A549 (cell line): ENCODE measurements at regions not wholly inside any gene's neighbourhood (a gene's known extent, or its start where the extent isn't known, plus 50 kb on each side); places are given as distances from the start of the nearest gene placed in this dataset.
A peak's percentile ranks its signal among the peaks of the same experiment; 100 is the strongest.

ENCODE experiments used
- ATAC-seq, 2 experiments: fragments of 200-7000 bp in 1 of 2; fragments of >200 bp in 1 of 2; cut with Nextera tagmentation in 1 of 2; cut with Tn5 transposase in 1 of 2; 3 replicates each; pipeline versions ENCODE4 v1.8.0 to v1.9.1; 2018 to 2020; ENCODE audit warnings: mild to moderate bottlenecking in 1 of 2, moderate library complexity in 1 of 2
- CTCF ChIA-PET: fragments of 300-600 bp; sonication (Branson Sonifier 250); formaldehyde crosslinking; extraction: SDS; loops from one replicate; lab custom pipeline; 2021; ENCODE audit warnings: antibody characterized with exemption, inconsistent platforms; lab: Yijun Ruan, JAX
- POLR2A ChIA-PET: fragments of 350-600 bp; formaldehyde crosslinking; extraction: SDS; loops from one replicate; lab custom pipeline; 2021; ENCODE audit warnings: antibody characterized with exemption, inconsistent platforms; lab: Yijun Ruan, JAX
- DNase-seq, 2 experiments: peaks; one replicate each; pipeline versions ENCODE4 v3.0.0 to v3.0.0-alpha.2; 2011 to 2016; ENCODE audit warnings: low read depth in 1 of 2, low spot score in 1 of 2
- FAIRE-seq: peaks from 2 replicates; lab custom pipeline; 2011; peaks lifted over from hg19 to GRCh38; lab: Jason Lieb, UNC
- H3K27ac ChIP-seq, 2 experiments: fragments of >200 bp; sonication (Bioruptor Twin); formaldehyde crosslinking; 3 replicates each; pipeline ENCODE4 v1.5.1; 2016 to 2017
- H3K4me1 ChIP-seq: fragments of >200 bp; sonication (Bioruptor Twin); formaldehyde crosslinking; 3 replicates; pipeline ENCODE4 v1.6.1; 2016
- H3K4me2 ChIP-seq: fragments of >200 bp; sonication (Bioruptor Twin); formaldehyde crosslinking; 3 replicates; pipeline ENCODE4 v1.6.1; 2016
- H3K4me3 ChIP-seq: fragments of >200 bp; sonication (Bioruptor Twin); formaldehyde crosslinking; 3 replicates; pipeline ENCODE4 v1.5.1; 2016
- H3K9me3 ChIP-seq: fragments of >200 bp; sonication (Bioruptor Twin); formaldehyde crosslinking; 3 replicates; pipeline ENCODE4 v1.6.1; 2016
- ATOH8 ChIP-seq: fragments of 250-450 bp; sonication (Bioruptor Pico); IDR thresholded peaks from 2 replicates; pipeline ENCODE4 v1.5.0; 2020; ENCODE audit warnings: low read depth, mild to moderate bottlenecking, moderate library complexity
- BHLHE40 ChIP-seq: IDR thresholded peaks from 2 replicates; pipeline ENCODE4 v1.6.1; 2012; ENCODE audit warnings: low read depth, low read length, inconsistent platforms
- CEBPB ChIP-seq, 2 experiments: fragments of >200 bp in 1 of 2; sonication (Bioruptor Twin) in 1 of 2; formaldehyde crosslinking in 1 of 2; IDR thresholded peaks; 2 replicates each; pipeline ENCODE4 v1.6.1; 2012 to 2016
- EHMT2 ChIP-seq: fragments of 200-600 bp; sonication (generic); IDR thresholded peaks from 2 replicates; pipeline ENCODE4 v1.6.1; 2016; ENCODE audit warnings: antibody characterized with exemption, low read depth, mild to moderate bottlenecking, moderate library complexity
- FOSL2 ChIP-seq, 2 experiments: fragments of 450-650 bp in 1 of 2; fragments of >200 bp in 1 of 2; sonication (Bioruptor Twin) in 1 of 2; formaldehyde crosslinking; IDR thresholded peaks; 2 replicates each; pipeline versions ENCODE4 v1.5.0 to v1.6.1; 2016 to 2020; ENCODE audit warnings: mild to moderate bottlenecking in 1 of 2, moderate library complexity in 1 of 2
- GATA3 ChIP-seq: IDR thresholded peaks from 2 replicates; pipeline ENCODE4 v1.6.1; 2012; ENCODE audit warnings: borderline replicate concordance
- HOXB5 ChIP-seq: fragments of 250-450 bp; sonication (Bioruptor Pico); IDR thresholded peaks from 2 replicates; pipeline ENCODE4 v1.5.0; 2020; ENCODE audit warnings: mild to moderate bottlenecking, moderate library complexity
- KDM1A ChIP-seq: fragments of 200-600 bp; sonication (generic); IDR thresholded peaks from 2 replicates; pipeline ENCODE4 v1.6.1; 2016; ENCODE audit warnings: low read depth, mild to moderate bottlenecking
- MAZ ChIP-seq: fragments of 150-350 bp; IDR thresholded peaks from 2 replicates; pipeline ENCODE4 v1.6.1; 2014; ENCODE audit warnings: antibody characterized with exemption, low read depth, low read length, borderline replicate concordance
- NFE2L2 ChIP-seq: fragments of 150-350 bp; conservative IDR thresholded peaks from 2 replicates; pipeline ENCODE4 v1.6.1; 2014; ENCODE audit warnings: low read length
- PBX3 ChIP-seq: IDR thresholded peaks from 2 replicates; pipeline ENCODE4 v1.6.1; 2012
- RAD21 ChIP-seq, 2 experiments: fragments of >200 bp in 1 of 2; sonication (Bioruptor Twin) in 1 of 2; formaldehyde crosslinking in 1 of 2; IDR thresholded peaks in 1 of 2; conservative IDR thresholded peaks in 1 of 2; 2 replicates in 1 of 2; 3 replicates in 1 of 2; pipeline ENCODE4 v1.6.1; 2012 to 2018; ENCODE audit warnings: inconsistent platforms in 1 of 2
- SREBF2 ChIP-seq: fragments of 450-650 bp; IDR thresholded peaks from 2 replicates; pipeline ENCODE4 v1.6.1; 2014; ENCODE audit warnings: mild to moderate bottlenecking, moderate library complexity
- TFCP2L1 ChIP-seq: fragments of 250-450 bp; sonication (Bioruptor Pico); IDR thresholded peaks from 2 replicates; pipeline ENCODE4 v1.5.0; 2021; ENCODE audit warnings: mild to moderate bottlenecking
- ZFP36 ChIP-seq: fragments of 450-650 bp; IDR thresholded peaks from 2 replicates; pipeline ENCODE4 v1.6.1; 2014; ENCODE audit warnings: borderline replicate concordance; ENCODE audit not compliant: partially characterized antibody
- WGBS: methylation state at CpG from one replicate; pipeline ENCODE4 v1.1.6; 2017; ENCODE audit errors: missing lambda C conversion rate; 5-methylcytosine and 5-hydroxymethylcytosine counted together
- TF ChIP-seq, protein P1 (sequence below): fragments of 150-350 bp; IDR thresholded peaks from 2 replicates; pipeline ENCODE4 v1.6.1; 2014; ENCODE audit warnings: low read depth, mild to moderate bottlenecking, low read length
- TF ChIP-seq, protein P2 (sequence below): fragments of >200 bp; sonication (Bioruptor Twin); formaldehyde crosslinking; IDR thresholded peaks from 2 replicates; pipeline ENCODE4 v1.6.1; 2016
- TF ChIP-seq, protein P3 (sequence below): fragments of >200 bp; sonication (Bioruptor Twin); formaldehyde crosslinking; IDR thresholded peaks from 3 replicates; pipeline ENCODE4 v1.6.1; 2016

DNA sequence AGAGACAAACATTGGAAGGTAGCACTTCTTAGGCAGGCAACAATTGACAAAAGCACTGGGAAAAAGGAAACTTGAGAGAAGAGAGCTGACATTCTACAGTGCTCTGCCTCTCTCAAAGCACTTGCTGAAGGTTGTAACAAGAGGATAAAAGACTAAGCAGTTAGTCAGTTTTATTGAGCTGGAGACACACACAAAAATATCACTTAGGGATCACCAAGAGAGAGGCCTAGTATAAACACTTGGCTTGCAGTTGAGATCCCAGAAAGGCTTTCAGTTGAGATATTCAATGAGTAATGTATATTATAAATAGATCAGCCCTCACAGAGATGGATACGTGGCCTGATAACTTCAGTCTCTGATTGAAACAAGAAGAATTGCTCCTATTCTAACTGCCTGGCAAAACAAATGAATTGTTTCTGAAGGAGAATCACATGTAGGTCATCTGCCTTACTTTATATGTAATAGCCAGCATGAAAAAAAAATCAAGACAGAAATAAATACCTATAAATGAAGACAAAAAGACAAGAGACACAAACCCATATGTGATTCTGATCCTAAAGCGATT, 747.2 kb upstream of the MAN1A1 start:
- no peak overlapping the region for H3K4me2 ChIP-seq
- no peak overlapping the region for H3K27ac ChIP-seq
- WGBS: 33% methylated on average over 2 of the region's 2 CpGs
- H3K4me3 ChIP-seq: no peak overlapping the region
- no peaks in the 10 kb centered on the region for H3K9me3 ChIP-seq
- H3K4me1 ChIP-seq: no peaks in the 10 kb centered on the region
- no peak for DNase-seq
- no peak for TF ChIP-seq MAZ
- no peak for TF ChIP-seq KDM1A
- no peak for ATAC-seq
- no peak for FAIRE-seq
- ChIA-PET POLR2A (no interaction called here), CTCF (no interaction called here)

- no peak overlapping the region for H3K4me3 ChIP-seq
- ChIA-PET CTCF (no interaction called here), POLR2A (no interaction called here)
- TF ChIP-seq HOXB5 (CRISPR knock-in tag) (no peak), TFCP2L1 (CRISPR knock-in tag) (no peak), EHMT2 (no peak), ZFP36 (no peak), NFE2L2 (no peak), PBX3 (no peak), FOSL2 (IDR thresholded peaks at IDR 0.05) (no peak), FOSL2 (CRISPR knock-in tag; IDR thresholded peaks at IDR 0.05) (no peak)
- TF ChIP-seq, protein P1, sequence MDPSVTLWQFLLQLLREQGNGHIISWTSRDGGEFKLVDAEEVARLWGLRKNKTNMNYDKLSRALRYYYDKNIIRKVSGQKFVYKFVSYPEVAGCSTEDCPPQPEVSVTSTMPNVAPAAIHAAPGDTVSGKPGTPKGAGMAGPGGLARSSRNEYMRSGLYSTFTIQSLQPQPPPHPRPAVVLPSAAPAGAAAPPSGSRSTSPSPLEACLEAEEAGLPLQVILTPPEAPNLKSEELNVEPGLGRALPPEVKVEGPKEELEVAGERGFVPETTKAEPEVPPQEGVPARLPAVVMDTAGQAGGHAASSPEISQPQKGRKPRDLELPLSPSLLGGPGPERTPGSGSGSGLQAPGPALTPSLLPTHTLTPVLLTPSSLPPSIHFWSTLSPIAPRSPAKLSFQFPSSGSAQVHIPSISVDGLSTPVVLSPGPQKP: no peak
- TF ChIP-seq, protein P2, sequence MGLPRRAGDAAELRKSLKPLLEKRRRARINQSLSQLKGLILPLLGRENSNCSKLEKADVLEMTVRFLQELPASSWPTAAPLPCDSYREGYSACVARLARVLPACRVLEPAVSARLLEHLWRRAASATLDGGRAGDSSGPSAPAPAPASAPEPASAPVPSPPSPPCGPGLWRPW: no peak
- H3K4me1 ChIP-seq: no peaks in the 10 kb centered on the region
- no peak overlapping the region for H3K4me2 ChIP-seq
- FAIRE-seq (no peak), DNase-seq (no peak), ATAC-seq (no peak)
- 33% methylated on average over 5 of the region's 5 CpGs for WGBS
- H3K27ac ChIP-seq: no peak overlapping the region
- no peaks in the 10 kb centered on the region for H3K9me3 ChIP-seq
These were observed 733.6 kb upstream of the MAN1A1 start for GRCh38 chr6:120083186-120083585.

DNA sequence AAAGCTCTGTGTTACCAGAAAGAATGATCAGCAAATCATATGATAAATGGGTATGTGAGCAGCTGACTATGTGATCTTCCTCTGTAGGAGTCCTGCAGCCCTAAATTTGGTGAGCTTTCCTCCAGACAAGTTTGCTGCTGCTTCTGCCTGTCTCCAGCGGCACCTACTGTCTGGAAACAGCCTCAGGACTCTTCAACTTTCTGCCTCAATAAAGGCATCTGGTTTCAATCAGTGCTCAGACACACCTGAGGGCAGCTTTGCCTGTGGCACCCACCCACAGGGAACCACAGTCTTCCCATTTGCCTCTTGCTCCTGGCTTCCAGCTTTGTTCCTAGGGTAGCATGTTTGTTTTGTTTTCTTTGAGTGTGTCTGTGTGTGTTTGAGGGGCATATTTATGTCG, 727.9 kb upstream of the MAN1A1 start:
- Histone ChIP-seq H3K4me1 (no peaks in the 10 kb centered on the region), H3K4me3 (no peak overlapping the region), H3K27ac (no peak overlapping the region), H3K9me3 (no peaks in the 10 kb centered on the region), H3K4me2 (no peak overlapping the region)
- 0% methylated on average over 2 of the region's 2 CpGs for WGBS
- DNase-seq: peak in 1 of 2 experiments; percentile 9
- no peak for ATAC-seq
- no peak for TF ChIP-seq BHLHE40
- TF ChIP-seq ATOH8 (CRISPR knock-in tag): no peak
- 0 out of 5 replicates have a peak, but pooled peaks of 1 of the 2 experiments have one; percentile 5 for TF ChIP-seq RAD21 (conservative IDR thresholded peaks at IDR 0.05 in 1 of 2, IDR thresholded peaks at IDR 0.05 in 1 of 2)
- TF ChIP-seq SREBF2: no peak
- no peak for TF ChIP-seq CEBPB (IDR thresholded peaks at IDR 0.05)
- no peak for TF ChIP-seq GATA3
- no peak for TF ChIP-seq PBX3
- TF ChIP-seq, protein P3, sequence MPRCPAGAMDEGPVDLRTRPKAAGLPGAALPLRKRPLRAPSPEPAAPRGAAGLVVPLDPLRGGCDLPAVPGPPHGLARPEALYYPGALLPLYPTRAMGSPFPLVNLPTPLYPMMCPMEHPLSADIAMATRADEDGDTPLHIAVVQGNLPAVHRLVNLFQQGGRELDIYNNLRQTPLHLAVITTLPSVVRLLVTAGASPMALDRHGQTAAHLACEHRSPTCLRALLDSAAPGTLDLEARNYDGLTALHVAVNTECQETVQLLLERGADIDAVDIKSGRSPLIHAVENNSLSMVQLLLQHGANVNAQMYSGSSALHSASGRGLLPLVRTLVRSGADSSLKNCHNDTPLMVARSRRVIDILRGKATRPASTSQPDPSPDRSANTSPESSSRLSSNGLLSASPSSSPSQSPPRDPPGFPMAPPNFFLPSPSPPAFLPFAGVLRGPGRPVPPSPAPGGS: no peak
- POLR2A ChIA-PET: no interaction called here
- FAIRE-seq: no peak
- CTCF ChIA-PET: no interaction called here
